ENCODE measurements at regions not wholly inside any gene's neighbourhood (a gene's known extent, or its start where the extent isn't known, plus 50 kb on each side); places are given as distances from the start of the nearest gene placed in this dataset.

DNA sequence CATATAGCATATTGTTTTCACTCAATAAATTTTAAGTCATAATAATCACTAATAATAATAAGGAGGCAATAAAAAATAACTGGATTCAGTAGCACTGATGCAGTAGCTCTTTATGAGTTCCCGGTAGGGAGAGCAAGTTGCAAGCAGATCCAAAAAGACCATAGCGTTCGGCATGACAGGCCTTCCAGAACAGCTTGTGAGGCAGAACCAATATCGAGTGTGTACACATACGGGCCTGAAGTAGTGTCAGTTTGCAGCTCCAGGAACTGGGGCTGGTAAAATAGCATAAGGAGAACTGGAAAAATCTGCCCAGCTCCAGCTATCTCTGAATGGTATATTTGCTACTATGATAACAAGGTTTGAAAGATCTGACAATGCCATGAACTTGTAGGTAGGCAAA is 1607.8 kb upstream of the PIK3C3 start:
- Histone ChIP-seq H3K4me1 (no peaks in the 10 kb centered on the region), H3K36me3 (no peaks in the 10 kb centered on the region), H3K27ac (no peak overlapping the region), H3K27me3 (no peaks in the 10 kb centered on the region), H3K4me3 (no peak overlapping the region), H3K9me3 (no peaks in the 10 kb centered on the region)
- DNase-seq (no peak), ATAC-seq (ENCODE audit: low FRiP score in 2 of 2) (no peak)
- WGBS, 2 donors: 92 to 93% methylated on average over 5 of the region's 5 CpGs
- no peak for TF ChIP-seq POLR2A (IDR thresholded peaks at IDR 0.05)
- no peak for TF ChIP-seq POLR2AphosphoS5 (IDR thresholded peaks at IDR 0.05)
- no peak for TF ChIP-seq EP300 (IDR thresholded peaks at IDR 0.05)
- TF ChIP-seq, protein P1, sequence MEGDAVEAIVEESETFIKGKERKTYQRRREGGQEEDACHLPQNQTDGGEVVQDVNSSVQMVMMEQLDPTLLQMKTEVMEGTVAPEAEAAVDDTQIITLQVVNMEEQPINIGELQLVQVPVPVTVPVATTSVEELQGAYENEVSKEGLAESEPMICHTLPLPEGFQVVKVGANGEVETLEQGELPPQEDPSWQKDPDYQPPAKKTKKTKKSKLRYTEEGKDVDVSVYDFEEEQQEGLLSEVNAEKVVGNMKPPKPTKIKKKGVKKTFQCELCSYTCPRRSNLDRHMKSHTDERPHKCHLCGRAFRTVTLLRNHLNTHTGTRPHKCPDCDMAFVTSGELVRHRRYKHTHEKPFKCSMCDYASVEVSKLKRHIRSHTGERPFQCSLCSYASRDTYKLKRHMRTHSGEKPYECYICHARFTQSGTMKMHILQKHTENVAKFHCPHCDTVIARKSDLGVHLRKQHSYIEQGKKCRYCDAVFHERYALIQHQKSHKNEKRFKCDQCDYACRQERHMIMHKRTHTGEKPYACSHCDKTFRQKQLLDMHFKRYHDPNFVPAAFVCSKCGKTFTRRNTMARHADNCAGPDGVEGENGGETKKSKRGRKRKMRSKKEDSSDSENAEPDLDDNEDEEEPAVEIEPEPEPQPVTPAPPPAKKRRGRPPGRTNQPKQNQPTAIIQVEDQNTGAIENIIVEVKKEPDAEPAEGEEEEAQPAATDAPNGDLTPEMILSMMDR (IDR thresholded peaks at IDR 0.05): no peak

DNA sequence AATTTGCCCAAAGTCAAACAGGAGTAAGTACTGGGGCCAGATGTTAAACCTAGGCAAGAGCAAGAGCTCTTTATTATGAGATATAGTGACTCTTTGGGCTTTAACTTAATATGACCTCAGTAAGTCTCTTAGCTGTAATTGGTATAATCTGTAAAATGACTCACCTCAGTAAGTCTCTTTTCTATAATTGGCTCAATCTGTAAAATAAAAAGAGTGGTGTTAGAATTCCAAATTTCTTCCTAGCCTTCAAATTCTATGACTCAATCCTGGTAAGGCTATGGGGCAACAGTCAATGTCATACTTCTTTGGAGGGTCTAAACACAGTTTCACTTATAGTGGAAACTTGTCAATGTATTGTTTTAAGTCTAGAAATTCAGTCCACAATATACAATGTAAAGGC is 1608.9 kb upstream of the PIK3C3 start:
- Histone ChIP-seq H3K27me3 (no peaks in the 10 kb centered on the region), H3K4me3 (no peak overlapping the region), H3K36me3 (no peaks in the 10 kb centered on the region), H3K27ac (no peak overlapping the region), H3K4me1 (no peaks in the 10 kb centered on the region), H3K9me3 (no peaks in the 10 kb centered on the region)
- TF ChIP-seq, protein P1 (IDR thresholded peaks at IDR 0.05): no peak
- TF ChIP-seq POLR2AphosphoS5 (IDR thresholded peaks at IDR 0.05) (no peak), POLR2A (IDR thresholded peaks at IDR 0.05) (no peak), EP300 (IDR thresholded peaks at IDR 0.05) (no peak)
- no peak for DNase-seq
- ATAC-seq (ENCODE audit: low FRiP score in 2 of 2): no peak

DNA sequence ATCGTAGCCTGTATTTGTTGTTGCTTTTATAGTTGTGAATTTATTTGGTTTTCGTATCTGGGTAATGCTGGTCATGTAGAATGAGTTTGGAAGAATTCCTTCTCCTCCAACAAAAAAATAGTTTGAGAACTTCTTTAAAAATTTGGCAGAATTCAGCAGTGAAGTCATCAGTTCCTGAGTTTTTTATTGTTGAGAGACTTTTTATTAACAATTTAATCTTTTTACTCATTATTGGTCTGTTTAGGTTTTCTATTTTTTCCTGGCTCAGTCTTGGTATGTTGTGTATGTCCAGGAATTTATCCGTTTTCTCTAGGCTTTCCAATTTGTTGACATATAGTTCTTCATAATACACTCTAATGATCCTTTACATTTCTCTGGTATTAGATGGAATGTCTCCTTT is 1613.3 kb upstream of the PIK3C3 start:
- DNase-seq (no peak), ATAC-seq (ENCODE audit: low FRiP score in 2 of 2) (no peak)
- Histone ChIP-seq H3K9me3 (no peaks in the 10 kb centered on the region), H3K36me3 (no peaks in the 10 kb centered on the region), H3K4me1 (no peaks in the 10 kb centered on the region), H3K27me3 (no peaks in the 10 kb centered on the region), H3K4me3 (no peak overlapping the region), H3K27ac (no peak overlapping the region)
- 72 to 75% methylated on average over 3 of the region's 3 CpGs for WGBS, 2 donors
- TF ChIP-seq EP300 (IDR thresholded peaks at IDR 0.05) (no peak), POLR2A (IDR thresholded peaks at IDR 0.05) (no peak), POLR2AphosphoS5 (IDR thresholded peaks at IDR 0.05) (no peak)
- TF ChIP-seq, protein P1 (IDR thresholded peaks at IDR 0.05): no peak

DNA sequence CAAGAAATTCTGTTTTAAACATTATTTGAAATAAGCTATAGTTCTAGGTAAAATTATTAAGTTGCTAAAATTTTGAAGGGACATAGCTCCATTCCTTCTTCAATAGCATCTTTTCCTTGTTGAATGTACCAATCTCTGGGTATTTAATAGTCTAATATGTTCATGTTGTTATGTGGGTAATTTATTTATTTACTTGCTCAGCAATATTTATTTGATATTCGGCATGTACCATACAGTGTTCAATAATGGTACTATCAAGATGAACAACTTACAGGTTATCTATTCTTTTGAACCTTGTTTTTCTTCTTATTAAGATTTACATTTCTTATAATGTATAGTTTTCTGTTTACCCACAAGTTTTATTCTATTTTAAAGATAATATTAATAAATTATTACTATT is 1616.8 kb upstream of the PIK3C3 start:
- H3K4me1 ChIP-seq: no peaks in the 10 kb centered on the region
- H3K4me3 ChIP-seq: no peak overlapping the region
- H3K27me3 ChIP-seq: no peaks in the 10 kb centered on the region
- H3K36me3 ChIP-seq: no peaks in the 10 kb centered on the region
- no peak overlapping the region for H3K27ac ChIP-seq
- H3K9me3 ChIP-seq: no peaks in the 10 kb centered on the region
- DNase-seq (no peak), ATAC-seq (ENCODE audit: low FRiP score in 2 of 2) (no peak)
- 91 to 93% methylated on average over 1 of the region's 1 CpG for WGBS, 2 donors
- TF ChIP-seq POLR2A (IDR thresholded peaks at IDR 0.05): no peak
- TF ChIP-seq, protein P1 (IDR thresholded peaks at IDR 0.05): no peak
- no peak for TF ChIP-seq POLR2AphosphoS5 (IDR thresholded peaks at IDR 0.05)
- TF ChIP-seq EP300 (IDR thresholded peaks at IDR 0.05): no peak

DNA sequence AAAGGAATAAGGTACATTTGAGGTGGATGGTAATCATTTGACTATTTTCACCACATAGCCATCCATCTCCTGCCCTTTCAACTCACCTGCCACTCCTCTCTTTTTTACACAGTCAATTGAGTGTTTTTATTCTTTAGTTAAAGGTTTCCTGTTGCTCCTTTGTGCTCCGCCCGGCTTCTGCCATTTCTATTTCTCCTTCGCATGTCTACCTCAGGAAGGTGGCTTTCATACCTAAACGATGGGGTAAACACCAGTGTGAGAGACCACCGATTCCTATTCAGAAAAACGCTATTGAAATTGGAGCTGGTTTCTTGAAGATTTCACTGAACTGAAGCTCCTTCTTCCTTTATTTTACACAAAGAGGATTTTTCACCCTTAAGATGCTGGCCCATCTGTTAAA is 1628.0 kb upstream of the PIK3C3 start:
- Histone ChIP-seq H3K9me3 (peaks cover 0 to 8% (median 0%) of the 10 kb centered on the region in 4 donors), H3K36me3 (no peaks in the 10 kb centered on the region), H3K4me1 (no peaks in the 10 kb centered on the region), H3K4me3 (no peak overlapping the region), H3K27ac (no peak overlapping the region), H3K27me3 (no peaks in the 10 kb centered on the region)
- no peak for ATAC-seq (ENCODE audit: low FRiP score in 2 of 2)
- 60 to 62% methylated on average over 6 of the region's 6 CpGs for whole genome bisulfite sequencing, 2 donors
- no peak for DNase-seq
- TF ChIP-seq, protein P1 (IDR thresholded peaks at IDR 0.05): no peak
- TF ChIP-seq POLR2AphosphoS5 (IDR thresholded peaks at IDR 0.05) (no peak), POLR2A (IDR thresholded peaks at IDR 0.05) (no peak)
